B cell (primary cell): ENCODE measurements at regions not wholly inside any gene's neighbourhood (a gene's known extent, or its start where the extent isn't known, plus 50 kb on each side); places are given as distances from the start of the nearest gene placed in this dataset.

Experiments used
- ATAC-seq: fragments of 200-7000 bp; cut with Tn5 transposase; one replicate; pipeline ENCODE4 v1.10.0; 2021; ENCODE audit warnings: low read depth, mild to moderate bottlenecking, moderate number of reproducible peaks, moderate library complexity
- CTCF ChIA-PET: fragments of 350-600 bp; sonication (Branson Sonifier 250); formaldehyde crosslinking; loops from one replicate; lab custom pipeline; 2021; ENCODE audit warnings: antibody characterized with exemption, inconsistent platforms; lab: Charles Lee
- POLR2A ChIA-PET: fragments of 350-600 bp; sonication (Branson Sonifier 250); formaldehyde crosslinking; loops from one replicate; lab custom pipeline; 2021; ENCODE audit warnings: antibody characterized with exemption; lab: Charles Lee
- DNase-seq: peaks from one replicate; pipeline ENCODE4 v3.0.0; 2013
- H2AFZ ChIP-seq: 2 replicates; pipeline ENCODE4 v1.6.1; 2012; ENCODE audit warnings: mild to moderate bottlenecking, low read depth, low read length; ENCODE audit not compliant: insufficient read depth, poor library complexity, severe bottlenecking
- H3K27ac ChIP-seq, 2 donors: 1 replicate in 1 of 2; 2 replicates in 1 of 2; pipeline ENCODE4 v1.5.1; 2012 to 2013; ENCODE audit warnings: low read length in 2 of 2, mild to moderate bottlenecking in 2 of 2, moderate library complexity in 1 of 2
- H3K27me3 ChIP-seq, 4 experiments: fragments of 200-600 bp in 1 of 4; sonication (generic) in 1 of 4; replicated peaks in 1 of 4; 1 replicate in 2 of 4; 2 replicates in 2 of 4; pipeline versions ENCODE4 v1.6.1 to v1.7.0; 2013 to 2016; ENCODE audit warnings: low read length in 3 of 4, mild to moderate bottlenecking in 2 of 4, mixed read lengths in 1 of 4, moderate library complexity in 1 of 4; ENCODE audit not compliant: insufficient read depth in 4 of 4, control insufficient read depth in 3 of 4; ENCODE audit errors: control extremely low read depth in 1 of 4
- H3K36me3 ChIP-seq, 2 experiments: replicated peaks in 1 of 2; 1 replicate in 1 of 2; 2 replicates in 1 of 2; pipeline versions ENCODE4 v1.6.1 to v1.7.1; 2013; ENCODE audit warnings: low read length in 1 of 2; ENCODE audit not compliant: insufficient read depth in 2 of 2, control insufficient read depth in 1 of 2; ENCODE audit errors: control extremely low read depth in 1 of 2, extremely low read depth in 1 of 2
- H3K4me1 ChIP-seq, 2 donors: fragments of 200-600 bp in 1 of 2; sonication (generic) in 1 of 2; 1 replicate in 1 of 2; 2 replicates in 1 of 2; pipeline versions ENCODE4 v1.5.1 to v1.6.1; 2013 to 2017; ENCODE audit warnings: low read length in 2 of 2; ENCODE audit not compliant: control insufficient read depth in 2 of 2, insufficient read depth in 2 of 2
- H3K4me2 ChIP-seq: replicated peaks from 2 replicates; pipeline ENCODE3; 2012; ENCODE audit warnings: mild to moderate bottlenecking, low read depth, low read length; ENCODE audit not compliant: poor library complexity, severe bottlenecking
- H3K4me3 ChIP-seq, 5 experiments: fragments of 200-600 bp in 1 of 5; sonication (generic) in 1 of 5; 1 replicate in 3 of 5; 2 replicates in 2 of 5; pipeline versions ENCODE4 v1.5.1 to v1.7.0; 2011 to 2016; ENCODE audit warnings: low read length in 4 of 5, mild to moderate bottlenecking in 4 of 5, low read depth in 2 of 5, control low read depth in 1 of 5, moderate library complexity in 1 of 5; ENCODE audit not compliant: insufficient read depth in 1 of 5; ENCODE audit errors: control extremely low read depth in 1 of 5, extremely low read depth in 1 of 5
- H3K79me2 ChIP-seq: fragments of 200-600 bp; sonication (generic); one replicate; pipeline ENCODE4 v1.6.0; 2016; ENCODE audit warnings: low read length; ENCODE audit not compliant: control insufficient read depth, insufficient read depth
- H3K9ac ChIP-seq: fragments of 200-600 bp; sonication (generic); 2 replicates; pipeline ENCODE4 v1.6.1; 2017; ENCODE audit warnings: mild to moderate bottlenecking, low read length, moderate library complexity
- H3K9me3 ChIP-seq, 3 donors: one replicate each; pipeline versions ENCODE4 v1.6.1 to v1.7.1; 2013; ENCODE audit warnings: low read length in 2 of 3; ENCODE audit not compliant: control insufficient read depth in 2 of 3, insufficient read depth in 1 of 3; ENCODE audit errors: control extremely low read depth in 1 of 3
- H4K20me1 ChIP-seq: 2 replicates; pipeline ENCODE4 v1.6.0; 2012; ENCODE audit warnings: mild to moderate bottlenecking, low read length; ENCODE audit not compliant: insufficient read depth, control insufficient read depth, poor library complexity, severe bottlenecking
- H3K27ac Mint-ChIP-seq: one replicate; pipeline ENCODE4 v1.8.0; 2021; ENCODE audit warnings: mixed read lengths
- H3K27me3 Mint-ChIP-seq: one replicate; pipeline ENCODE4 v1.8.0; 2021; ENCODE audit warnings: mixed read lengths
- H3K4me1 Mint-ChIP-seq: one replicate; pipeline ENCODE4 v1.8.0; 2021; ENCODE audit warnings: mixed read lengths
- H3K4me3 Mint-ChIP-seq: one replicate; pipeline ENCODE4 v1.8.0; 2021; ENCODE audit warnings: mixed read lengths
- H3K9me3 Mint-ChIP-seq: one replicate; pipeline ENCODE4 v1.8.0; 2022; ENCODE audit warnings: mixed read lengths; ENCODE audit not compliant: insufficient read depth
- EZH2 ChIP-seq: IDR thresholded peaks from 2 replicates; pipeline ENCODE4 v1.6.1; 2012; ENCODE audit warnings: borderline replicate concordance, low read depth, mild to moderate bottlenecking, moderate library complexity, low read length; ENCODE audit not compliant: insufficient read depth, poor library complexity, severe bottlenecking
- whole genome bisulfite sequencing: methylation state at CpG from one replicate; pipeline ENCODE4 v1.1.5; 2013; ENCODE audit warnings: missing lambda C conversion rate; ENCODE audit not compliant: insufficient coverage; 5-methylcytosine and 5-hydroxymethylcytosine counted together
- intact Hi-C: fragments of 100-400 bp; cut with micrococcal nuclease; formaldehyde crosslinking; loops from one replicate; pipeline ENCODE4 v1.10.0; 2022
- TF ChIP-seq, protein P1 (sequence below): fragments of 200-600 bp; IDR thresholded peaks from one replicate; pipeline ENCODE4 v1.8.0; 2022; ENCODE audit warnings: antibody characterized with exemption, mild to moderate bottlenecking

DNA sequence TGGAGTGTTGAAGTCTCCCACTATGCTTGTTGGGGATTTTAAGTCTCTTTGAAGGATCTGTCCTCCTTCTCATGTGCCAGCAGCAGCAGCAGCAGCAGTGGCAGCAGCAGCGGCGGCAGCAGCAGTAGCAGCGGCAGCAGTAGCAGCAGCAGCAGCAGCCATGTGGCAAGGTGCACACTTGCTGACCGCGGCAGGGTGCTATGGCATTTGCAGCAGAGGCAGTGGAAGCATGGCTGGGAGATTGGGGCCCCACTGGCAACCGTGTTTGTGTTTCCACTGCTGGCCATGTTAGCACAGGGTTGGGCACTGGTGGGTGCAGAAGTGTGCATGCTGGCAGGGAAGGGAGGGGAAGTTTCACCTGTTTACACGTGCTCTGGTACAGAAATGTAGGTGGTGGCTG lies 280.1 kb downstream of the NUP35 start:
- POLR2A ChIA-PET, result no interaction called here
- no peak overlapping the region for H3K4me3 Mint-ChIP-seq
- intact Hi-C loops, result no loop called here

DNA sequence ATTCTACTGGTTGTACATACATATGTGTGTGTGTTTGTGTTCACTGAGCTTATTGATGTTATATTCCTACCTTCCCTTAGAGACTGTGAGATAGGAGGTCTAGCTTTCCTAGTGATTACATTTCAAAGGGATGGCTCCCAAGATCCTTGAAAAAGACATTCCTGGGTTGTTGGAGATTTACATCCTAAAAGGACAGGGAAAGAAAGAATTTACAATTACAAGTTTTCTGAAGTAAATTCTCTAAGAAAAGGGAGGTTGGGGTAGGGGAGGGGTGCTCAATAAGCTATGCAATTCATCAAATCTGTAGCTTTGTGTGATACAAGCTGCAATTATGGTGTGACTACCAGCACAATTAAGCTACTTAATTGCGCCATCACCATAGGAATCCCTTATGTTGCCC lies 284.3 kb downstream of the NUP35 start:
- WGBS, result no CpG with 5 or more reads among the region's 1 CpG
- no peak for DNase-seq
- Histone ChIP-seq H4K20me1 (no peaks in the 10 kb centered on the region), H3K79me2 (no peaks in the 10 kb centered on the region), H2AFZ (no peak overlapping the region), H3K9ac (no peak overlapping the region), H3K36me3 (no peaks in the 10 kb centered on the region), H3K4me3 (no peak overlapping the region), H3K27me3 (no peaks in the 10 kb centered on the region), H3K4me2 (no peak overlapping the region), H3K27ac (no peak overlapping the region), H3K9me3 (peaks cover 0 to 7% (median 0%) of the 10 kb centered on the region in 3 donors), H3K4me1 (no peaks in the 10 kb centered on the region)
- CTCF ChIA-PET, result no interaction called here
- H3K27me3 Mint-ChIP-seq, result no peaks in the 10 kb centered on the region
- TF ChIP-seq EZH2, result no peak
- TF ChIP-seq, protein P1, sequence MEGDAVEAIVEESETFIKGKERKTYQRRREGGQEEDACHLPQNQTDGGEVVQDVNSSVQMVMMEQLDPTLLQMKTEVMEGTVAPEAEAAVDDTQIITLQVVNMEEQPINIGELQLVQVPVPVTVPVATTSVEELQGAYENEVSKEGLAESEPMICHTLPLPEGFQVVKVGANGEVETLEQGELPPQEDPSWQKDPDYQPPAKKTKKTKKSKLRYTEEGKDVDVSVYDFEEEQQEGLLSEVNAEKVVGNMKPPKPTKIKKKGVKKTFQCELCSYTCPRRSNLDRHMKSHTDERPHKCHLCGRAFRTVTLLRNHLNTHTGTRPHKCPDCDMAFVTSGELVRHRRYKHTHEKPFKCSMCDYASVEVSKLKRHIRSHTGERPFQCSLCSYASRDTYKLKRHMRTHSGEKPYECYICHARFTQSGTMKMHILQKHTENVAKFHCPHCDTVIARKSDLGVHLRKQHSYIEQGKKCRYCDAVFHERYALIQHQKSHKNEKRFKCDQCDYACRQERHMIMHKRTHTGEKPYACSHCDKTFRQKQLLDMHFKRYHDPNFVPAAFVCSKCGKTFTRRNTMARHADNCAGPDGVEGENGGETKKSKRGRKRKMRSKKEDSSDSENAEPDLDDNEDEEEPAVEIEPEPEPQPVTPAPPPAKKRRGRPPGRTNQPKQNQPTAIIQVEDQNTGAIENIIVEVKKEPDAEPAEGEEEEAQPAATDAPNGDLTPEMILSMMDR, result no peak
- intact Hi-C loops, result no loop called here
- H3K4me3 Mint-ChIP-seq, result no peak overlapping the region
- no peaks in the 10 kb centered on the region for H3K9me3 Mint-ChIP-seq
- no peaks in the 10 kb centered on the region for H3K4me1 Mint-ChIP-seq
- ATAC-seq, result no peak
- POLR2A ChIA-PET, result no interaction called here
- no peak overlapping the region for H3K27ac Mint-ChIP-seq

More for the DNA sequence above, 280.1 kb downstream of the NUP35 start:
- DNase-seq, result no peak
- whole genome bisulfite sequencing, result 86% methylated on average over 7 of the region's 7 CpGs
- CTCF ChIA-PET, result no interaction called here
- no peak overlapping the region for H3K27ac Mint-ChIP-seq
- no peaks in the 10 kb centered on the region for H4K20me1 ChIP-seq
- no peak for ATAC-seq
- no peaks in the 10 kb centered on the region for H3K79me2 ChIP-seq
- no peak overlapping the region for H3K4me3 ChIP-seq
- no peaks in the 10 kb centered on the region for H3K36me3 ChIP-seq
- peaks cover 0 to 7% (median 0%) of the 10 kb centered on the region in 3 donors for H3K9me3 ChIP-seq
- H3K4me1 ChIP-seq, result no peaks in the 10 kb centered on the region
- H3K4me2 ChIP-seq, result no peak overlapping the region
- H3K27ac ChIP-seq, result no peak overlapping the region
- H3K9me3 Mint-ChIP-seq, result peaks cover 3% of the 10 kb centered on the region
- no peaks in the 10 kb centered on the region for H3K4me1 Mint-ChIP-seq
- no peaks in the 10 kb centered on the region for H3K27me3 ChIP-seq
- no peak overlapping the region for H2AFZ ChIP-seq
- no peak for TF ChIP-seq EZH2
- TF ChIP-seq, protein P1, result no peak
- no peak overlapping the region for H3K9ac ChIP-seq
- no peaks in the 10 kb centered on the region for H3K27me3 Mint-ChIP-seq
